ENCODE measurements at regions not wholly inside any gene's neighbourhood (a gene's known extent, or its start where the extent isn't known, plus 50 kb on each side); places are given as distances from the start of the nearest gene placed in this dataset.

GRCh38 chr9:569296-569695, 272.2 kb upstream of the DMRT1 start:
- Mint-ChIP-seq H3K27me3 (ENCODE audit: insufficient read depth, low read depth, poor library complexity) (peaks cover 2% of the 10 kb centered on the region), H3K9me3 (peaks cover 20% of the 10 kb centered on the region; the same call in 2 of the 3 replicates), H3K27ac (no peak overlapping the region), H3K4me1 (peaks cover 15% of the 10 kb centered on the region), H3K36me3 (ENCODE audit: low read depth) (peaks cover 29% of the 10 kb centered on the region), H3K4me3 (no peak overlapping the region)
- Histone ChIP-seq H3K27me3 (ENCODE audit: insufficient read depth) (no peaks in the 10 kb centered on the region), H3K9me2 (ENCODE audit: insufficient read depth) (no peaks in the 10 kb centered on the region), H3K27ac (ENCODE audit: low read depth) (no peak overlapping the region), H3K4me1 (ENCODE audit: insufficient read depth) (peaks cover 8% of the 10 kb centered on the region), H3K36me3 (ENCODE audit: insufficient read depth) (no peaks in the 10 kb centered on the region), H2AFZ (no peak overlapping the region), H3K4me3 (no peak overlapping the region), H4K20me1 (replicated peaks; ENCODE audit: insufficient read depth) (no peaks in the 10 kb centered on the region), H3K4me2 (no peak overlapping the region), H3K79me2 (replicated peaks; ENCODE audit: insufficient read depth) (peaks cover 69% of the 10 kb centered on the region), H3F3A (replicated peaks; ENCODE audit: low read depth) (no peaks in the 10 kb centered on the region)
- TF ChIP-seq CREB1 (CRISPR knock-in tag; IDR thresholded peaks at IDR 0.05; ENCODE audit: low read depth) (no peak), REST (IDR thresholded peaks at IDR 0.05; ENCODE audit: unreplicated experiment) (no peak), JUNB (IDR thresholded peaks at IDR 0.05; ENCODE audit: unreplicated experiment) (no peak), ZNF114 (CRISPR knock-in tag; IDR thresholded peaks at IDR 0.05) (no peak), CTCF (conservative IDR thresholded peaks at IDR 0.05; ENCODE audit: low read depth in 2 of 2) (no peak)
- ATAC-seq = no peak
- no peak for DNase-seq (ENCODE audit: low spot score)

GRCh38 chr9:570187-570586, 271.3 kb upstream of the DMRT1 start:
- Mint-ChIP-seq H3K27ac (no peak overlapping the region), H3K4me1 (peaks cover 20% of the 10 kb centered on the region), H3K36me3 (ENCODE audit: low read depth) (peaks cover 21% of the 10 kb centered on the region), H3K4me3 (no peak overlapping the region), H3K9me3 (peaks cover 19% of the 10 kb centered on the region; the same call in 2 of the 3 replicates), H3K27me3 (ENCODE audit: insufficient read depth, low read depth, poor library complexity) (peaks cover 2% of the 10 kb centered on the region)
- Histone ChIP-seq H3K27me3 (ENCODE audit: insufficient read depth) (no peaks in the 10 kb centered on the region), H3K4me2 (no peak overlapping the region), H3K27ac (ENCODE audit: low read depth) (no peak overlapping the region), H4K20me1 (replicated peaks; ENCODE audit: insufficient read depth) (no peaks in the 10 kb centered on the region), H3K9me2 (ENCODE audit: insufficient read depth) (no peaks in the 10 kb centered on the region), H3K4me3 (no peak overlapping the region), H2AFZ (no peak overlapping the region), H3K36me3 (ENCODE audit: insufficient read depth) (no peaks in the 10 kb centered on the region), H3F3A (replicated peaks; ENCODE audit: low read depth) (no peaks in the 10 kb centered on the region), H3K79me2 (replicated peaks; ENCODE audit: insufficient read depth) (peaks cover 67% of the 10 kb centered on the region), H3K4me1 (ENCODE audit: insufficient read depth) (peaks cover 17% of the 10 kb centered on the region)
- ATAC-seq (no peak), DNase-seq (ENCODE audit: low spot score) (no peak)
- TF ChIP-seq CTCF (conservative IDR thresholded peaks at IDR 0.05; ENCODE audit: low read depth in 2 of 2) (no peak), ETS1 (IDR thresholded peaks at IDR 0.05) (no peak), NANOG (IDR thresholded peaks at IDR 0.05; ENCODE audit: borderline replicate concordance) (no peak), CREB1 (CRISPR knock-in tag; IDR thresholded peaks at IDR 0.05; ENCODE audit: low read depth) (no peak), POLR2AphosphoS5 (IDR thresholded peaks at IDR 0.05; ENCODE audit: low read depth) (no peak), ZNF331 (CRISPR knock-in tag; IDR thresholded peaks at IDR 0.05; ENCODE audit: low read depth) (no peak), REST (IDR thresholded peaks at IDR 0.05; ENCODE audit: unreplicated experiment) (no peak), EZH2phosphoT487 (IDR thresholded peaks at IDR 0.05; ENCODE audit: unreplicated experiment) (no peak), ZNF114 (CRISPR knock-in tag; IDR thresholded peaks at IDR 0.05) (no peak), JUNB (IDR thresholded peaks at IDR 0.05; ENCODE audit: unreplicated experiment) (no peak), STAT1 (IDR thresholded peaks at IDR 0.05; ENCODE audit: unreplicated experiment) (no peak), EZH2 (IDR thresholded peaks at IDR 0.05; ENCODE audit: low read depth, unreplicated experiment) (no peak)

All from GM23338 (cell line).